SK-N-SH treated with all-trans-retinoic acid at 6 μM for 48 hours (cell line): ENCODE measurements at regions not wholly inside any gene's neighbourhood (a gene's known extent, or its start where the extent isn't known, plus 50 kb on each side); places are given as distances from the start of the nearest gene placed in this dataset.

Experiments used
- ATAC-seq: fragments of 200-7000 bp; cut with Tn5 transposase; 3 replicates; pipeline ENCODE4 v1.9.1; 2020; ENCODE audit warnings: mild to moderate bottlenecking, moderate library complexity
- ARNTL ChIP-seq: fragments of 450-650 bp; formaldehyde crosslinking; IDR thresholded peaks from 2 replicates; pipeline ENCODE4 v1.5.0; 2020; ENCODE audit warnings: low read depth, mild to moderate bottlenecking, moderate library complexity, borderline replicate concordance
- CSDC2 ChIP-seq: fragments of 250-450 bp; sonication (Bioruptor Pico); IDR thresholded peaks from 2 replicates; pipeline ENCODE4 v1.5.0; 2020; ENCODE audit warnings: mild to moderate bottlenecking, moderate library complexity
- ESRRG ChIP-seq: fragments of 250-450 bp; sonication (Bioruptor Pico); IDR thresholded peaks from 2 replicates; pipeline ENCODE4 v1.6.1; 2021; ENCODE audit warnings: mild to moderate bottlenecking
- GLIS3 ChIP-seq: fragments of 250-450 bp; sonication (Bioruptor Pico); IDR thresholded peaks from 2 replicates; pipeline ENCODE4 v1.5.0; 2020; ENCODE audit warnings: mild to moderate bottlenecking, moderate library complexity
- ISL1 ChIP-seq: fragments of 250-450 bp; sonication (Bioruptor Pico); IDR thresholded peaks from 2 replicates; pipeline ENCODE4 v2.1.2; 2022; ENCODE audit warnings: mild to moderate bottlenecking, moderate library complexity
- OSR1 ChIP-seq: fragments of 250-450 bp; sonication (Bioruptor Pico); IDR thresholded peaks from 2 replicates; pipeline ENCODE4 v1.8.0; 2022; ENCODE audit warnings: moderate library complexity, mild to moderate bottlenecking, inconsistent platforms
- PPARA ChIP-seq: fragments of 250-450 bp; sonication (Bioruptor Pico); IDR thresholded peaks from 2 replicates; pipeline ENCODE4 v1.5.0; 2020; ENCODE audit warnings: mild to moderate bottlenecking, borderline replicate concordance
- RARB ChIP-seq: fragments of 250-450 bp; sonication (Bioruptor Pico); IDR thresholded peaks from 2 replicates; pipeline ENCODE4 v1.8.0; 2021; ENCODE audit warnings: mild to moderate bottlenecking, moderate library complexity
- SNAI2 ChIP-seq: fragments of 250-450 bp; sonication (Bioruptor Pico); IDR thresholded peaks from 2 replicates; pipeline ENCODE4 v1.5.0; 2020; ENCODE audit warnings: mild to moderate bottlenecking, moderate library complexity
- TCF4 ChIP-seq: fragments of 250-450 bp; sonication (Bioruptor Pico); IDR thresholded peaks from 2 replicates; pipeline ENCODE4 v1.8.0; 2021; ENCODE audit warnings: mild to moderate bottlenecking, moderate library complexity, borderline replicate concordance
- TOX ChIP-seq: fragments of 250-450 bp; sonication (Bioruptor Pico); IDR thresholded peaks from 2 replicates; pipeline ENCODE4 v1.8.0; 2021; ENCODE audit warnings: mild to moderate bottlenecking, moderate library complexity, borderline replicate concordance
- ZC3H10 ChIP-seq: fragments of 250-450 bp; sonication (Bioruptor Pico); IDR thresholded peaks from 2 replicates; pipeline ENCODE4 v1.5.1; 2021; ENCODE audit warnings: mild to moderate bottlenecking, moderate library complexity
- ZFP3 ChIP-seq: fragments of 250-450 bp; sonication (Bioruptor Pico); IDR thresholded peaks from 2 replicates; pipeline ENCODE4 v1.5.0; 2020; ENCODE audit warnings: mild to moderate bottlenecking, moderate library complexity
- ZFP30 ChIP-seq: fragments of 450-650 bp; formaldehyde crosslinking; IDR thresholded peaks from 2 replicates; pipeline ENCODE4 v1.5.0; 2022; ENCODE audit warnings: mild to moderate bottlenecking, moderate library complexity
- ZNF565 ChIP-seq: fragments of 450-650 bp; formaldehyde crosslinking; conservative IDR thresholded peaks from 2 replicates; pipeline ENCODE4 v1.5.0; 2020; ENCODE audit warnings: low read depth, mild to moderate bottlenecking, moderate library complexity
- ZNF70 ChIP-seq: fragments of 450-650 bp; formaldehyde crosslinking; IDR thresholded peaks from 2 replicates; pipeline ENCODE4 v1.5.0; 2020; ENCODE audit warnings: mild to moderate bottlenecking, moderate library complexity
- ZNF8 ChIP-seq: fragments of 450-650 bp; formaldehyde crosslinking; IDR thresholded peaks from 2 replicates; pipeline ENCODE4 v1.5.0; 2020; ENCODE audit warnings: mild to moderate bottlenecking, moderate library complexity
- TF ChIP-seq, protein P1 (sequence below): fragments of 250-450 bp; sonication (Bioruptor Pico); IDR thresholded peaks from 2 replicates; pipeline ENCODE4 v1.5.1; 2021; ENCODE audit warnings: mild to moderate bottlenecking, moderate library complexity
- TF ChIP-seq, protein P2 (sequence below): fragments of 250-450 bp; sonication (Bioruptor Pico); IDR thresholded peaks from 2 replicates; pipeline ENCODE4 v1.8.0; 2021; ENCODE audit warnings: low read depth, mild to moderate bottlenecking, moderate library complexity, borderline replicate concordance
- TF ChIP-seq, protein P3 (sequence below): fragments of 250-450 bp; sonication (Bioruptor Pico); IDR thresholded peaks from 2 replicates; pipeline ENCODE4 v1.8.0; 2020; ENCODE audit warnings: mild to moderate bottlenecking, moderate library complexity, borderline replicate concordance
- TF ChIP-seq, protein P4 (sequence below): fragments of 250-450 bp; sonication (Bioruptor Pico); IDR thresholded peaks from 2 replicates; pipeline ENCODE4 v1.5.0; 2020; ENCODE audit warnings: mild to moderate bottlenecking, moderate library complexity

DNA sequence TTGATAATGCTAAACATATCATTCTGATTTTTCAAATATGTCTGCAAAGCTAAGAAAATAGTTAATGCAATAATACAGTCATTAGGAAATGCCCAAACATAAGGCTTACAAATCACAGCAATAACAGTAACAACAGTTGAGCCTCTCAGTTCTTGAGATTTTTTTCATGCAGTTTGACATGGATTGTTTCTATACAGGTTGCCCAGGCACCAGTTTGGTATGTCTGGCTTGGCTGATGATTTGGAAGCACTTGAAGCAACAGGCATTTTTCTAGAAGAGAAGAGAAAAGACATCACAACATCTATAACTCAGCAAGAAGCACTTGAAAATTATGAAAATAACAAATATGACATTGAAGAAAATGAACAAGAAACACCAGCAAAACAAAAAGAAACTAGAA lies 78.7 kb upstream of the COL6A5 start:
- no peak for ATAC-seq
- TF ChIP-seq, protein P1, sequence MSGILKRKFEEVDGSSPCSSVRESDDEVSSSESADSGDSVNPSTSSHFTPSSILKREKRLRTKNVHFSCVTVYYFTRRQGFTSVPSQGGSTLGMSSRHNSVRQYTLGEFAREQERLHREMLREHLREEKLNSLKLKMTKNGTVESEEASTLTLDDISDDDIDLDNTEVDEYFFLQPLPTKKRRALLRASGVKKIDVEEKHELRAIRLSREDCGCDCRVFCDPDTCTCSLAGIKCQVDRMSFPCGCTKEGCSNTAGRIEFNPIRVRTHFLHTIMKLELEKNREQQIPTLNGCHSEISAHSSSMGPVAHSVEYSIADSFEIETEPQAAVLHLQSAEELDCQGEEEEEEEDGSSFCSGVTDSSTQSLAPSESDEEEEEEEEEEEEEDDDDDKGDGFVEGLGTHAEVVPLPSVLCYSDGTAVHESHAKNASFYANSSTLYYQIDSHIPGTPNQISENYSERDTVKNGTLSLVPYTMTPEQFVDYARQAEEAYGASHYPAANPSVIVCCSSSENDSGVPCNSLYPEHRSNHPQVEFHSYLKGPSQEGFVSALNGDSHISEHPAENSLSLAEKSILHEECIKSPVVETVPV (CRISPR knock-in tag), result no peak
- TF ChIP-seq ZNF565 (CRISPR knock-in tag), result no peak
- no peak for TF ChIP-seq ZFP30 (CRISPR knock-in tag)
- no peak for TF ChIP-seq RARB (CRISPR knock-in tag)
- no peak for TF ChIP-seq ISL1 (CRISPR knock-in tag)
- no peak for TF ChIP-seq TCF4 (CRISPR knock-in tag)
- TF ChIP-seq OSR1 (CRISPR knock-in tag), result no peak
- no peak for TF ChIP-seq ZNF70 (CRISPR knock-in tag)
- no peak for TF ChIP-seq ZNF8 (CRISPR knock-in tag)
- TF ChIP-seq ZFP3, result no peak
- TF ChIP-seq, protein P2, sequence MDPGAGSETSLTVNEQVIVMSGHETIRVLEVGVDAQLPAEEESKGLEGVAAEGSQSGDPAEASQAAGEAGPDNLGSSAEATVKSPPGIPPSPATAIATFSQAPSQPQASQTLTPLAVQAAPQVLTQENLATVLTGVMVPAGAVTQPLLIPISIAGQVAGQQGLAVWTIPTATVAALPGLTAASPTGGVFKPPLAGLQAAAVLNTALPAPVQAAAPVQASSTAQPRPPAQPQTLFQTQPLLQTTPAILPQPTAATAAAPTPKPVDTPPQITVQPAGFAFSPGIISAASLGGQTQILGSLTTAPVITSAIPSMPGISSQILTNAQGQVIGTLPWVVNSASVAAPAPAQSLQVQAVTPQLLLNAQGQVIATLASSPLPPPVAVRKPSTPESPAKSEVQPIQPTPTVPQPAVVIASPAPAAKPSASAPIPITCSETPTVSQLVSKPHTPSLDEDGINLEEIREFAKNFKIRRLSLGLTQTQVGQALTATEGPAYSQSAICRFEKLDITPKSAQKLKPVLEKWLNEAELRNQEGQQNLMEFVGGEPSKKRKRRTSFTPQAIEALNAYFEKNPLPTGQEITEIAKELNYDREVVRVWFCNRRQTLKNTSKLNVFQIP (CRISPR knock-in tag), result no peak
- TF ChIP-seq, protein P3, sequence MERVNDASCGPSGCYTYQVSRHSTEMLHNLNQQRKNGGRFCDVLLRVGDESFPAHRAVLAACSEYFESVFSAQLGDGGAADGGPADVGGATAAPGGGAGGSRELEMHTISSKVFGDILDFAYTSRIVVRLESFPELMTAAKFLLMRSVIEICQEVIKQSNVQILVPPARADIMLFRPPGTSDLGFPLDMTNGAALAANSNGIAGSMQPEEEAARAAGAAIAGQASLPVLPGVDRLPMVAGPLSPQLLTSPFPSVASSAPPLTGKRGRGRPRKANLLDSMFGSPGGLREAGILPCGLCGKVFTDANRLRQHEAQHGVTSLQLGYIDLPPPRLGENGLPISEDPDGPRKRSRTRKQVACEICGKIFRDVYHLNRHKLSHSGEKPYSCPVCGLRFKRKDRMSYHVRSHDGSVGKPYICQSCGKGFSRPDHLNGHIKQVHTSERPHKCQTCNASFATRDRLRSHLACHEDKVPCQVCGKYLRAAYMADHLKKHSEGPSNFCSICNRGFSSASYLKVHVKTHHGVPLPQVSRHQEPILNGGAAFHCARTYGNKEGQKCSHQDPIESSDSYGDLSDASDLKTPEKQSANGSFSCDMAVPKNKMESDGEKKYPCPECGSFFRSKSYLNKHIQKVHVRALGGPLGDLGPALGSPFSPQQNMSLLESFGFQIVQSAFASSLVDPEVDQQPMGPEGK (CRISPR knock-in tag), result no peak
- no peak for TF ChIP-seq ESRRG (CRISPR knock-in tag)
- TF ChIP-seq, protein P4, sequence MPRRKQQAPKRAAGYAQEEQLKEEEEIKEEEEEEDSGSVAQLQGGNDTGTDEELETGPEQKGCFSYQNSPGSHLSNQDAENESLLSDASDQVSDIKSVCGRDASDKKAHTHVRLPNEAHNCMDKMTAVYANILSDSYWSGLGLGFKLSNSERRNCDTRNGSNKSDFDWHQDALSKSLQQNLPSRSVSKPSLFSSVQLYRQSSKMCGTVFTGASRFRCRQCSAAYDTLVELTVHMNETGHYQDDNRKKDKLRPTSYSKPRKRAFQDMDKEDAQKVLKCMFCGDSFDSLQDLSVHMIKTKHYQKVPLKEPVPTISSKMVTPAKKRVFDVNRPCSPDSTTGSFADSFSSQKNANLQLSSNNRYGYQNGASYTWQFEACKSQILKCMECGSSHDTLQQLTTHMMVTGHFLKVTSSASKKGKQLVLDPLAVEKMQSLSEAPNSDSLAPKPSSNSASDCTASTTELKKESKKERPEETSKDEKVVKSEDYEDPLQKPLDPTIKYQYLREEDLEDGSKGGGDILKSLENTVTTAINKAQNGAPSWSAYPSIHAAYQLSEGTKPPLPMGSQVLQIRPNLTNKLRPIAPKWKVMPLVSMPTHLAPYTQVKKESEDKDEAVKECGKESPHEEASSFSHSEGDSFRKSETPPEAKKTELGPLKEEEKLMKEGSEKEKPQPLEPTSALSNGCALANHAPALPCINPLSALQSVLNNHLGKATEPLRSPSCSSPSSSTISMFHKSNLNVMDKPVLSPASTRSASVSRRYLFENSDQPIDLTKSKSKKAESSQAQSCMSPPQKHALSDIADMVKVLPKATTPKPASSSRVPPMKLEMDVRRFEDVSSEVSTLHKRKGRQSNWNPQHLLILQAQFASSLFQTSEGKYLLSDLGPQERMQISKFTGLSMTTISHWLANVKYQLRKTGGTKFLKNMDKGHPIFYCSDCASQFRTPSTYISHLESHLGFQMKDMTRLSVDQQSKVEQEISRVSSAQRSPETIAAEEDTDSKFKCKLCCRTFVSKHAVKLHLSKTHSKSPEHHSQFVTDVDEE (CRISPR knock-in tag), result no peak
- TF ChIP-seq CSDC2 (CRISPR knock-in tag), result no peak
- TF ChIP-seq, all 23 proteins: peak for 0

DNA sequence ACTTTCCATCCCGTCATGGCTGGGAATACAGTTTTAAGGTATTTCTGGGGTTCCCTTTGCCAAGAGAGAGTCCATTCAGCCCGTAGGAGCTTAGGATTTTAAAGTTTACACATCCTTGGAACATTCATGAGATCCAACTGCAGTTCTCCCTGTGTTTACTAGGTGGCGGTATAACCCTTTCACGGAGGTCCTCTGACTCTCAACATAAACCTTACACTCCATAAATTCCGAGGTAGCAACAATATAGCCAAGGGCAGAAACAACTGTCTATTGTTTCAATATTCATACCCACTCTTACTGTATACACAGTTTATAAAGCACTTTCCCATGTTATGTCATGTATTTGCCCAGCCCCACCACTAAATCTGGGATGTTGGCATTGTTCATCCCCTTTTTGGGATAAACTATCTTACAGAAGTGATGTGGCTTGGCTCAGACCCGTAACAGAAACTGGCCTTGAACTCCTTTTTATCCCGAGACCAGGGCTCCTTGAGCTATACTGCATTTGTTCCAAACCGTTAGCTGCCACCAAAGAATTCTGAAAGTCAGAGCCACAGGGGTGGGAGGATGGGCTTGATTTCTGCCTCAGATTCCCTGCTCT lies 69.2 kb upstream of the COL6A5 start:
- ATAC-seq, result peak; percentile 84
- TF ChIP-seq TCF4 (CRISPR knock-in tag), result no peak
- TF ChIP-seq, protein P1 (CRISPR knock-in tag), result no peak
- TF ChIP-seq, protein P4 (CRISPR knock-in tag), result no peak
- no peak for TF ChIP-seq ARNTL (CRISPR knock-in tag)
- no peak for TF ChIP-seq SNAI2 (CRISPR knock-in tag)
- no peak for TF ChIP-seq ZFP3
- no peak for TF ChIP-seq ESRRG (CRISPR knock-in tag)
- no peak for TF ChIP-seq ZNF565 (CRISPR knock-in tag)
- TF ChIP-seq OSR1 (CRISPR knock-in tag), result no peak
- TF ChIP-seq, protein P2 (CRISPR knock-in tag), result no peak
- no peak for TF ChIP-seq ZC3H10 (CRISPR knock-in tag)
- TF ChIP-seq TOX (CRISPR knock-in tag), result no peak
- no peak for TF ChIP-seq CSDC2 (CRISPR knock-in tag)
- no peak for TF ChIP-seq PPARA (CRISPR knock-in tag)
- TF ChIP-seq ZFP30 (CRISPR knock-in tag), result no peak
- TF ChIP-seq GLIS3 (CRISPR knock-in tag), result no peak
- TF ChIP-seq, protein P3 (CRISPR knock-in tag), result no peak
